ENCODE measurements at regions not wholly inside any gene's neighbourhood (a gene's known extent, or its start where the extent isn't known, plus 50 kb on each side); places are given as distances from the start of the nearest gene placed in this dataset.
"Not testable (repeated sequence)": the region's sequence is repeated elsewhere in the genome, so short reads cannot be mapped to it uniquely, and the experiment has no call there.

GRCh38 chr5:154673506-154673905 lies 81.7 kb upstream of the LARP1 start:
- ChIA-PET RAD21 (ENCODE audit: low non-redundant PET in 1 of 2, low total read pairs in 2 of 2, uncharacterized antibody in 2 of 2, unreplicated experiment in 2 of 2) (no interaction called here), CTCF (no interaction called here), POLR2A (no interaction called here)
- no TSS peak for BruUV-seq (replicated peaks)
- H3K36me3 ChIP-seq (ENCODE audit: control insufficient read depth in 1 of 2, insufficient read depth in 2 of 2, low read length in 2 of 2), result no peaks in the 10 kb centered on the region
- intact Hi-C loops (cut with micrococcal nuclease), result no loop called here
- no peak overlapping the region for H3K4me2 ChIP-seq (ENCODE audit: low read length)
- H3K9me3 ChIP-seq (ENCODE audit: control insufficient read depth in 1 of 2, insufficient read depth in 1 of 2, low read depth in 1 of 2, low read length in 2 of 2), result peaks cover 0 to 4% of the 10 kb centered on the region in 2 experiments; a peak in 1 of 4 replicates
- no peaks in the 10 kb centered on the region for H3K27me3 ChIP-seq (ENCODE audit: insufficient read depth, low read length)
- no peak for DNase-seq (ENCODE audit: low read depth, low spot score)
- no peak overlapping the region for H3K27ac ChIP-seq (ENCODE audit: low read depth, low read length)
- H3K9me2 ChIP-seq (ENCODE audit: insufficient read depth), result no peaks in the 10 kb centered on the region
- H4K20me1 ChIP-seq (ENCODE audit: insufficient read depth), result no peaks in the 10 kb centered on the region
- H3K9ac ChIP-seq (ENCODE audit: low read length), result no peak overlapping the region
- no peaks in the 10 kb centered on the region for H3K79me2 ChIP-seq (ENCODE audit: insufficient read depth, low read length)
- ATAC-seq, result no peak
- H3K4me1 ChIP-seq (ENCODE audit: control insufficient read depth in 1 of 2, insufficient read depth in 2 of 2, low read length in 2 of 2), result peaks cover 0 to 4% of the 10 kb centered on the region in 2 experiments; a peak in 1 of 4 replicates
- no peak overlapping the region for H3K4me3 ChIP-seq (replicated peaks in 1 of 2; ENCODE audit: low read depth in 1 of 2, low read length in 2 of 2)
- TF ChIP-seq MAX (IDR thresholded peaks at IDR 0.05) (no peak), ZNF274 (IDR thresholded peaks at IDR 0.05; ENCODE audit: low read depth, low read length) (no peak), EZH2 (IDR thresholded peaks at IDR 0.05) (no peak), CTCF (IDR thresholded peaks at IDR 0.05 in 2 of 3, conservative IDR thresholded peaks at IDR 0.05 in 1 of 3; ENCODE audit: borderline replicate concordance in 1 of 3, insufficient read depth in 1 of 3, low read depth in 2 of 3, low read length in 2 of 3) (no peak), REST (IDR thresholded peaks at IDR 0.05; ENCODE audit: low read depth) (no peak), SP1 (IDR thresholded peaks at IDR 0.05; ENCODE audit: low read depth) (no peak), YY1 (IDR thresholded peaks at IDR 0.05; ENCODE audit: extremely low read depth, insufficient replicate concordance, low read depth, low read length) (no peak), CEBPB (IDR thresholded peaks at IDR 0.05; ENCODE audit: low read depth) (no peak), SIN3A (IDR thresholded peaks at IDR 0.05; ENCODE audit: low read depth) (no peak), EZH2phosphoT487 (IDR thresholded peaks at IDR 0.05; ENCODE audit: borderline replicate concordance) (no peak), TCF7L2 (IDR thresholded peaks at IDR 0.05; ENCODE audit: borderline replicate concordance, extremely low read depth, insufficient read depth, insufficient read length) (no peak), JUND (IDR thresholded peaks at IDR 0.05) (no peak), RAD21 (IDR thresholded peaks at IDR 0.05; ENCODE audit: low read depth) (no peak), CBX3 (IDR thresholded peaks at IDR 0.05; ENCODE audit: low read depth) (no peak), ATF3 (IDR thresholded peaks at IDR 0.05) (no peak), POLR2A (IDR thresholded peaks at IDR 0.05; ENCODE audit: borderline replicate concordance, extremely low read depth, insufficient read depth, insufficient read length) (no peak)
- H2AFZ ChIP-seq (ENCODE audit: low read depth, low read length, poor library complexity, severe bottlenecking), result no peak overlapping the region

GRCh38 chr5:154669913-154670312 lies 85.3 kb upstream of the LARP1 start:
- H3K27me3 ChIP-seq (ENCODE audit: insufficient read depth, low read length); H3K36me3 ChIP-seq (ENCODE audit: control insufficient read depth in 1 of 2, insufficient read depth in 2 of 2, low read length in 2 of 2); BruUV-seq (replicated peaks); H4K20me1 ChIP-seq (ENCODE audit: insufficient read depth); H3K9me3 ChIP-seq (ENCODE audit: control insufficient read depth in 1 of 2, insufficient read depth in 1 of 2, low read depth in 1 of 2, low read length in 2 of 2); DNase-seq (ENCODE audit: low read depth, low spot score); CTCF ChIA-PET; H3K27ac ChIP-seq (ENCODE audit: low read depth, low read length); H3K4me1 ChIP-seq (ENCODE audit: control insufficient read depth in 1 of 2, insufficient read depth in 2 of 2, low read length in 2 of 2); H3K9me2 ChIP-seq (ENCODE audit: insufficient read depth); H2AFZ ChIP-seq (ENCODE audit: low read depth, low read length, poor library complexity, severe bottlenecking); POLR2A ChIA-PET; H3K79me2 ChIP-seq (ENCODE audit: insufficient read depth, low read length); RAD21 ChIA-PET (ENCODE audit: low non-redundant PET in 1 of 2, low total read pairs in 2 of 2, uncharacterized antibody in 2 of 2, unreplicated experiment in 2 of 2); H3K4me2 ChIP-seq (ENCODE audit: low read length); intact Hi-C loops (cut with micrococcal nuclease); ATAC-seq; H3K9ac ChIP-seq (ENCODE audit: low read length); H3K4me3 ChIP-seq (replicated peaks in 1 of 2; ENCODE audit: low read depth in 1 of 2, low read length in 2 of 2): not testable (repeated sequence)
